Right atrium auricular region (tissue), 2 donors: ENCODE measurements at regions not wholly inside any gene's neighbourhood (a gene's known extent, or its start where the extent isn't known, plus 50 kb on each side); places are given as distances from the start of the nearest gene placed in this dataset.

Source experiments
- DNase-seq: peaks from one replicate; pipeline ENCODE4 v3.0.0-alpha.2; 2019; ENCODE audit warnings: low spot score
- H3K27ac ChIP-seq, 2 donors: fragments of 200-600 bp; sonication (generic); 1 replicate in 1 of 2; 2 replicates in 1 of 2; pipeline ENCODE4 v1.5.1; 2016 to 2019
- H3K27me3 ChIP-seq, 2 donors: fragments of 200-600 bp; sonication (generic); one replicate each; pipeline versions ENCODE4 v1.5.1 to v1.6.0; 2017 to 2019
- H3K36me3 ChIP-seq: fragments of 200-600 bp; sonication (generic); one replicate; pipeline ENCODE4 v1.5.1; 2016
- H3K4me1 ChIP-seq, 2 donors: fragments of 200-600 bp; sonication (generic); one replicate each; pipeline versions ENCODE4 v1.5.1 to v1.6.0; 2017 to 2019
- H3K4me3 ChIP-seq, 2 donors: fragments of 200-600 bp; sonication (generic); 1 replicate in 1 of 2; 2 replicates in 1 of 2; pipeline ENCODE4 v1.5.1; 2017 to 2019; ENCODE audit warnings: mild to moderate bottlenecking in 1 of 2, moderate library complexity in 1 of 2
- H3K9me3 ChIP-seq, 2 donors: fragments of 200-600 bp; sonication (generic); one replicate each; pipeline ENCODE4 v1.5.1; 2019
- CTCF ChIP-seq, 2 donors: fragments of 200-600 bp; sonication (generic); IDR thresholded peaks; one replicate each; pipeline ENCODE4 v1.5.1; 2019; ENCODE audit warnings: antibody characterized with exemption in 2 of 2

GRCh38 chr2:19250906-19251305 is 107.5 kb downstream of the OSR1 start:
- no peaks in the 10 kb centered on the region for H3K36me3 ChIP-seq
- DNase-seq, result no peak
- no peaks in the 10 kb centered on the region for H3K27me3 ChIP-seq
- TF ChIP-seq CTCF (IDR thresholded peaks at IDR 0.05), result no peak
- no peaks in the 10 kb centered on the region for H3K9me3 ChIP-seq
- H3K4me1 ChIP-seq, result no peaks in the 10 kb centered on the region
- no peak overlapping the region for H3K27ac ChIP-seq
- no peak overlapping the region for H3K4me3 ChIP-seq

GRCh38 chr2:19247186-19247585 is 111.2 kb downstream of the OSR1 start:
- no peaks in the 10 kb centered on the region for H3K36me3 ChIP-seq
- no peak overlapping the region for H3K4me3 ChIP-seq
- no peak overlapping the region for H3K27ac ChIP-seq
- H3K4me1 ChIP-seq, result no peaks in the 10 kb centered on the region
- H3K9me3 ChIP-seq, result no peaks in the 10 kb centered on the region
- no peak for DNase-seq
- H3K27me3 ChIP-seq, result no peaks in the 10 kb centered on the region
- TF ChIP-seq CTCF (IDR thresholded peaks at IDR 0.05), result no peak

GRCh38 chr2:19246496-19246895 is 111.9 kb downstream of the OSR1 start:
- Histone ChIP-seq H3K27ac (no peak overlapping the region), H3K4me3 (no peak overlapping the region), H3K27me3 (no peaks in the 10 kb centered on the region), H3K36me3 (no peaks in the 10 kb centered on the region), H3K9me3 (no peaks in the 10 kb centered on the region), H3K4me1 (no peaks in the 10 kb centered on the region)
- DNase-seq, result no peak
- no peak for TF ChIP-seq CTCF (IDR thresholded peaks at IDR 0.05)

GRCh38 chr2:19244460-19245363 is 113.7 kb downstream of the OSR1 start:
- no peaks in the 10 kb centered on the region for H3K4me1 ChIP-seq
- no peak overlapping the region for H3K4me3 ChIP-seq
- H3K27ac ChIP-seq, result no peak overlapping the region
- no peak for TF ChIP-seq CTCF (IDR thresholded peaks at IDR 0.05)
- DNase-seq, result no peak
- H3K9me3 ChIP-seq, result no peaks in the 10 kb centered on the region
- no peaks in the 10 kb centered on the region for H3K27me3 ChIP-seq
- H3K36me3 ChIP-seq, result no peaks in the 10 kb centered on the region

- no peaks in the 10 kb centered on the region for H3K4me1 ChIP-seq
- no peaks in the 10 kb centered on the region for H3K9me3 ChIP-seq
- no peak for TF ChIP-seq CTCF (IDR thresholded peaks at IDR 0.05)
- H3K27ac ChIP-seq, result no peak overlapping the region
- H3K27me3 ChIP-seq, result no peaks in the 10 kb centered on the region
- no peak overlapping the region for H3K4me3 ChIP-seq
- H3K36me3 ChIP-seq, result no peaks in the 10 kb centered on the region
- no peak for DNase-seq
Observed at GRCh38 chr2:19238440-19239060, 119.9 kb downstream of the OSR1 start.
